ENCODE measurements at regions not wholly inside any gene's neighbourhood (a gene's known extent, or its start where the extent isn't known, plus 50 kb on each side); places are given as distances from the start of the nearest gene placed in this dataset.

GRCh38 chr6:78505178-78505577 lies 362.2 kb upstream of the IRAK1BP1 start:
- no peak overlapping the region for H3K27ac ChIP-seq (ENCODE audit: low read depth in 1 of 2, low read length in 2 of 2)
- Mint-ChIP-seq H3K4me3 (no peak overlapping the region), H3K27me3 (no peaks in the 10 kb centered on the region), H3K9me3 (peaks cover 11% of the 10 kb centered on the region), H3K36me3 (ENCODE audit: low read depth) (no peaks in the 10 kb centered on the region), H3K27ac (no peak overlapping the region), H3K4me1 (ENCODE audit: low read depth) (no peaks in the 10 kb centered on the region)
- intact Hi-C loops (cut with DNase I, micrococcal nuclease): no loop called here
- H3K4me1 ChIP-seq (ENCODE audit: insufficient read depth, low read length): no peaks in the 10 kb centered on the region
- ChIA-PET POLR2A (no interaction called here), CTCF (no interaction called here)
- H3K9me3 ChIP-seq (ENCODE audit: control insufficient read depth in 1 of 2, insufficient read depth in 1 of 2, low read length in 2 of 2): peaks cover 0 to 14% of the 10 kb centered on the region in 2 experiments
- DNase-seq (no peak), ATAC-seq (ENCODE audit: poor library complexity) (no peak)
- no peaks in the 10 kb centered on the region for H3K27me3 ChIP-seq (ENCODE audit: control insufficient read depth in 1 of 2, insufficient read depth in 2 of 2, low read length in 2 of 2)
- H3K4me3 ChIP-seq (ENCODE audit: low read length): no peak overlapping the region
- no peak for TF ChIP-seq CTCF (IDR thresholded peaks at IDR 0.05)
- H3K36me3 ChIP-seq (ENCODE audit: insufficient read depth, low read length): no peaks in the 10 kb centered on the region

- H3K4me3 Mint-ChIP-seq: no peak overlapping the region
- Histone ChIP-seq H3K4me3 (ENCODE audit: low read length) (no peak overlapping the region), H3K27ac (ENCODE audit: low read depth in 1 of 2, low read length in 2 of 2) (no peak overlapping the region), H3K4me1 (ENCODE audit: insufficient read depth, low read length) (no peaks in the 10 kb centered on the region), H3K36me3 (ENCODE audit: insufficient read depth, low read length) (no peaks in the 10 kb centered on the region), H3K27me3 (ENCODE audit: control insufficient read depth in 1 of 2, insufficient read depth in 2 of 2, low read length in 2 of 2) (no peaks in the 10 kb centered on the region), H3K9me3 (ENCODE audit: control insufficient read depth in 1 of 2, insufficient read depth in 1 of 2, low read length in 2 of 2) (peaks cover 0 to 6% of the 10 kb centered on the region in 2 experiments)
- H3K9me3 Mint-ChIP-seq: peaks cover 11% of the 10 kb centered on the region
- no peak for TF ChIP-seq CTCF (IDR thresholded peaks at IDR 0.05)
- ATAC-seq (ENCODE audit: poor library complexity) (no peak), DNase-seq (no peak)
- H3K4me1 Mint-ChIP-seq (ENCODE audit: low read depth): no peaks in the 10 kb centered on the region
- no peak overlapping the region for H3K27ac Mint-ChIP-seq
- ChIA-PET POLR2A (no interaction called here), CTCF (interaction anchor here (1.2 kb wide), 1 partner anchor 11 kb away, joined by 3 read pairs; no protein-coding TSS in a partner anchor)
- intact Hi-C loops (cut with DNase I, micrococcal nuclease): no loop called here
- H3K27me3 Mint-ChIP-seq: no peaks in the 10 kb centered on the region
- H3K36me3 Mint-ChIP-seq (ENCODE audit: low read depth): no peaks in the 10 kb centered on the region
Measured at GRCh38 chr6:78511009-78511408, 356.3 kb upstream of the IRAK1BP1 start.

- CTCF ChIA-PET: no interaction called here
- Histone ChIP-seq H3K4me1 (ENCODE audit: insufficient read depth, low read length) (no peaks in the 10 kb centered on the region), H3K9me3 (ENCODE audit: control insufficient read depth in 1 of 2, insufficient read depth in 1 of 2, low read length in 2 of 2) (no peaks in the 10 kb centered on the region), H3K36me3 (ENCODE audit: insufficient read depth, low read length) (no peaks in the 10 kb centered on the region), H3K4me3 (ENCODE audit: low read length) (no peak overlapping the region), H3K27me3 (ENCODE audit: control insufficient read depth in 1 of 2, insufficient read depth in 2 of 2, low read length in 2 of 2) (no peaks in the 10 kb centered on the region), H3K27ac (ENCODE audit: low read depth in 1 of 2, low read length in 2 of 2) (no peak overlapping the region)
- no peak overlapping the region for H3K4me3 Mint-ChIP-seq
- intact Hi-C loops (cut with DNase I, micrococcal nuclease): no loop called here
- H3K36me3 Mint-ChIP-seq (ENCODE audit: low read depth): no peaks in the 10 kb centered on the region
- DNase-seq (no peak), ATAC-seq (ENCODE audit: poor library complexity) (no peak)
- H3K4me1 Mint-ChIP-seq (ENCODE audit: low read depth): no peaks in the 10 kb centered on the region
- no peak for TF ChIP-seq CTCF (IDR thresholded peaks at IDR 0.05)
- POLR2A ChIA-PET: no interaction called here
- H3K27me3 Mint-ChIP-seq: no peaks in the 10 kb centered on the region
- no peak overlapping the region for H3K27ac Mint-ChIP-seq
- peaks cover 7% of the 10 kb centered on the region for H3K9me3 Mint-ChIP-seq
Measured at GRCh38 chr6:78513856-78514255, 353.5 kb upstream of the IRAK1BP1 start.

Measured in CD4-positive, alpha-beta T cell (primary cell).